ENCODE measurements at regions not wholly inside any gene's neighbourhood (a gene's known extent, or its start where the extent isn't known, plus 50 kb on each side); places are given as distances from the start of the nearest gene placed in this dataset.

DNA sequence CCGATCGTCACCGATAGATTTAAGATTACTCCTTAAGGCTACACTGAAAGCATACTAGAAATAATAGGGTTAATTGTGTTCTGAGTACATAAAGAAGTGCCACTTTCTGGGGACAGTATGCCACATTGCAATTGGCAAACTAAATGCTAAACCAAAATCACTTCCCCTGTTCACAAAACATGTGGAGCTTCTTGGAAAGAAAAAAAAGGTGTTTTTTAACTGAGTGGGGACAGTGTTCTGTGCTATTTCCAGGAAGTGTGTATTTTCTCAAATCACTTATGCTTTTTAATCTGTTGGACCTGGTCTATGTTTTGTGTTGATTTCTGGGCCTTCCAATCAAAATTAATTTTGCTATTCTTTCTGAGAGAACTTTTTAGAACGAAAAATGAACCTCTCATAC, 149.3 kb upstream of the MPDZ start:
- peaks cover 23% of the 10 kb centered on the region for H3K4me1 ChIP-seq (ENCODE audit: insufficient read depth, low read length, poor library complexity, severe bottlenecking)
- TF ChIP-seq CTCF (conservative IDR thresholded peaks at IDR 0.05; ENCODE audit: low read depth, low read length), result no peak
- no peak for TF ChIP-seq EZH2 (IDR thresholded peaks at IDR 0.05; ENCODE audit: borderline replicate concordance, low read depth, low read length, poor library complexity, severe bottlenecking)
- DNase-seq (ENCODE audit: low spot score), result no peak
- H3K36me3 ChIP-seq (ENCODE audit: insufficient read depth, low read length, poor library complexity, severe bottlenecking), result no peaks in the 10 kb centered on the region
- CTCF ChIA-PET, result interaction anchor here (0.5 kb wide), 1 partner anchor 11 kb away, joined by 3 read pairs; no protein-coding TSS in a partner anchor
- H3K27ac ChIP-seq (ENCODE audit: low read depth, low read length, poor library complexity, severe bottlenecking), result no peak overlapping the region
- no peak overlapping the region for H3K4me3 ChIP-seq (ENCODE audit: low read depth, low read length, poor library complexity, severe bottlenecking)
- POLR2A ChIA-PET (ENCODE audit: low non-redundant PET), result no interaction called here
- BruUV-seq (replicated peaks), result no TSS peak
- no peaks in the 10 kb centered on the region for H3K27me3 ChIP-seq (replicated peaks; ENCODE audit: insufficient read depth, low read depth, low read length, poor library complexity)
- intact Hi-C loops (cut with micrococcal nuclease; ENCODE audit: unreplicated experiment), result loop anchor here (5.0 to 10.0 kb wide), 6 partner anchors 259 to 1339 kb away; no protein-coding TSS in a partner anchor
- no peaks in the 10 kb centered on the region for H3K9me3 ChIP-seq (ENCODE audit: low read depth, low read length, poor library complexity, severe bottlenecking)

- ChIA-PET CTCF (no interaction called here), POLR2A (ENCODE audit: low non-redundant PET) (no interaction called here)
- H3K9me3 ChIP-seq (ENCODE audit: low read depth, low read length, poor library complexity, severe bottlenecking), result no peaks in the 10 kb centered on the region
- peak; percentile 77 for TF ChIP-seq CTCF (conservative IDR thresholded peaks at IDR 0.05; ENCODE audit: low read depth, low read length)
- TF ChIP-seq EZH2 (IDR thresholded peaks at IDR 0.05; ENCODE audit: borderline replicate concordance, low read depth, low read length, poor library complexity, severe bottlenecking), result no peak
- H3K27me3 ChIP-seq (replicated peaks; ENCODE audit: insufficient read depth, low read depth, low read length, poor library complexity), result no peaks in the 10 kb centered on the region
- intact Hi-C loops (cut with micrococcal nuclease; ENCODE audit: unreplicated experiment), result loop anchor here (5.0 to 10.0 kb wide), 6 partner anchors 260 to 1340 kb away; no protein-coding TSS in a partner anchor
- BruUV-seq (replicated peaks), result no TSS peak
- DNase-seq (ENCODE audit: low spot score), result peak; percentile 60
- peaks cover 23% of the 10 kb centered on the region for H3K4me1 ChIP-seq (ENCODE audit: insufficient read depth, low read length, poor library complexity, severe bottlenecking)
- no peak overlapping the region for H3K4me3 ChIP-seq (ENCODE audit: low read depth, low read length, poor library complexity, severe bottlenecking)
- no peak overlapping the region for H3K27ac ChIP-seq (ENCODE audit: low read depth, low read length, poor library complexity, severe bottlenecking)
- H3K36me3 ChIP-seq (ENCODE audit: insufficient read depth, low read length, poor library complexity, severe bottlenecking), result no peaks in the 10 kb centered on the region
These were observed 148.1 kb upstream of the MPDZ start for GRCh38 chr9:13427587-13427986.

GRCh38 chr9:13426606-13427005, 147.1 kb upstream of the MPDZ start:
- POLR2A ChIA-PET (ENCODE audit: low non-redundant PET), result no interaction called here
- Histone ChIP-seq H3K36me3 (ENCODE audit: insufficient read depth, low read length, poor library complexity, severe bottlenecking) (no peaks in the 10 kb centered on the region), H3K27me3 (replicated peaks; ENCODE audit: insufficient read depth, low read depth, low read length, poor library complexity) (no peaks in the 10 kb centered on the region), H3K9me3 (ENCODE audit: low read depth, low read length, poor library complexity, severe bottlenecking) (no peaks in the 10 kb centered on the region), H3K4me3 (ENCODE audit: low read depth, low read length, poor library complexity, severe bottlenecking) (no peak overlapping the region), H3K4me1 (ENCODE audit: insufficient read depth, low read length, poor library complexity, severe bottlenecking) (peaks cover 20% of the 10 kb centered on the region), H3K27ac (ENCODE audit: low read depth, low read length, poor library complexity, severe bottlenecking) (no peak overlapping the region)
- TF ChIP-seq CTCF (conservative IDR thresholded peaks at IDR 0.05; ENCODE audit: low read depth, low read length), result no peak
- TF ChIP-seq EZH2 (IDR thresholded peaks at IDR 0.05; ENCODE audit: borderline replicate concordance, low read depth, low read length, poor library complexity, severe bottlenecking), result no peak
- no peak for DNase-seq (ENCODE audit: low spot score)
- CTCF ChIA-PET, result no interaction called here
- intact Hi-C loops (cut with micrococcal nuclease; ENCODE audit: unreplicated experiment), result loop anchor here (5.0 to 10.0 kb wide), 6 partner anchors 261 to 1341 kb away; no protein-coding TSS in a partner anchor
- no TSS peak for BruUV-seq (replicated peaks)

Data from A673 (cell line).